ENCODE measurements at regions not wholly inside any gene's neighbourhood (a gene's known extent, or its start where the extent isn't known, plus 50 kb on each side); places are given as distances from the start of the nearest gene placed in this dataset.

DNA sequence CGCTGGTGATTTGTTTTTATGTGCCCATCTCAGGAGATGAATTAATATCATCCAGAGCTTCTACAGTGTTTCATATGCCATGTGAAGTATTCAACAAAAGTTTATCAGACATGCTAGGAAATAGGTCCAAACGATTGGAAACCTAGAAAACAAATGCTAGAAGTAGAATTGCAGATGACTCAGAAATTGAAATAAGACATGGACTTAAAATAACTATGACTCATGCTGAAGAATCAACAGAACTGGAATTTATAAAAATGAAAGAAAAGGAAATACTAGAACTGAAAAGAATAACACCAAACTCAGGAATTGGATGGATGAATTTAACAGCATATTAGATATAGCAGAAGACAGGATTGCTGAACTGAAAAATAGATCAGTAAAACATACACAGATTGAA is 172.7 kb upstream of the GIMD1 start:
- no peak for TF ChIP-seq POLR2A (IDR thresholded peaks at IDR 0.05; ENCODE audit: low read length)
- no peak for TF ChIP-seq GATA1 (IDR thresholded peaks at IDR 0.05; ENCODE audit: low read depth, low read length)
